T1000 (cell line): ENCODE measurements at regions not wholly inside any gene's neighbourhood (a gene's known extent, or its start where the extent isn't known, plus 50 kb on each side); places are given as distances from the start of the nearest gene placed in this dataset.

Experiments
- DNase-seq: peaks from one replicate; lab custom pipeline; 2025; ENCODE audit warnings: mixed read lengths; lab: John Stamatoyannopoulos, UW

- no peak for DNase-seq
Observed at GRCh38 chr11:123258877-123259276, 63.8 kb upstream of the CLMP start.

GRCh38 chr11:123257370-123257769, 62.3 kb upstream of the CLMP start:
- DNase-seq = no peak

- DNase-seq = no peak
Observed at GRCh38 chr11:123255909-123256308, 60.9 kb upstream of the CLMP start.

GRCh38 chr11:123254357-123254756, 59.3 kb upstream of the CLMP start:
- DNase-seq = no peak

- no peak for DNase-seq
Observed at GRCh38 chr11:123253911-123254310, 58.9 kb upstream of the CLMP start.

- DNase-seq = no peak
Observed at GRCh38 chr11:123253223-123253622, 58.2 kb upstream of the CLMP start.

GRCh38 chr11:123251657-123252344, 56.8 kb upstream of the CLMP start:
- no peak for DNase-seq

GRCh38 chr11:123250892-123251656, 56.0 kb upstream of the CLMP start:
- DNase-seq = no peak

- no peak for DNase-seq
Observed at GRCh38 chr11:123249354-123249753, 54.3 kb upstream of the CLMP start.

- DNase-seq = no peak
Observed at GRCh38 chr11:123247813-123248379, 52.8 kb upstream of the CLMP start.

- DNase-seq = no peak
Observed at GRCh38 chr11:123247496-123247799, 52.4 kb upstream of the CLMP start.

- peak; percentile 55 for DNase-seq
Observed at GRCh38 chr11:123246749-123247495, 51.9 kb upstream of the CLMP start.

- DNase-seq = no peak
Observed at GRCh38 chr11:123245567-123245966, 50.5 kb upstream of the CLMP start.
